NK-92 (cell line): ENCODE measurements at regions not wholly inside any gene's neighbourhood (a gene's known extent, or its start where the extent isn't known, plus 50 kb on each side); places are given as distances from the start of the nearest gene placed in this dataset.
"Not testable (repeated sequence)": the region's sequence is repeated elsewhere in the genome, so short reads cannot be mapped to it uniquely, and the experiment has no call there.

Source experiments
- DNase-seq: peaks from one replicate; lab custom pipeline; 2025; ENCODE audit not compliant: unreplicated experiment; lab: John Stamatoyannopoulos, UW

DNA sequence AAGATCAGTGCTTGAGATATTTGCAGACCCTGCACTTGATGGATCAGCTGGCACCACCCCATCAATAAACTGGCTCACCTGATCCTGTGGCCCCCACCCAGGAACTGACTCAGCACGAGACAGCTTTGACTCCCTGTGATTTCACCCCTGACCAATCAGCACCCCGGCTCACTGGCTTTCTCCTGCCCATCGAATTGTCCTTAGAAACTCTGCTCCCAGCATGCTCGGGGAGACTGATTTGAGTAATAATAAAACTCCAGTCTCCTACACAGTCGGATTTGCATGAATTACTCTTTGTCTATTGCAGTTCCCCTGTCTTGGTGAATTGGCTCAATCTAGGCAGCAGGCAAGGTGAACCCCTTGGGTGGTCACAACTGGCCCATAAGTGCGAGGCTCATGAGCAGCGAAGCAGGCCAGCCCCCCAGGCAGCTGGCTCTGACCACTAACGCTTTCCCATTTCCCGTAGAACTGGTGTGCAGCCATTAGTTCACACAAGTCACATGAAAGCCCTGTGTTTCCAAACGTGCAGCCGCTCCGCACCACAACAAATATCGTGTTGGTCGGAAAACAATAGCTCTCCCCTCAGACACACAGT, 79.6 kb downstream of the RSPH3 start:
- DNase-seq = no peak

DNA sequence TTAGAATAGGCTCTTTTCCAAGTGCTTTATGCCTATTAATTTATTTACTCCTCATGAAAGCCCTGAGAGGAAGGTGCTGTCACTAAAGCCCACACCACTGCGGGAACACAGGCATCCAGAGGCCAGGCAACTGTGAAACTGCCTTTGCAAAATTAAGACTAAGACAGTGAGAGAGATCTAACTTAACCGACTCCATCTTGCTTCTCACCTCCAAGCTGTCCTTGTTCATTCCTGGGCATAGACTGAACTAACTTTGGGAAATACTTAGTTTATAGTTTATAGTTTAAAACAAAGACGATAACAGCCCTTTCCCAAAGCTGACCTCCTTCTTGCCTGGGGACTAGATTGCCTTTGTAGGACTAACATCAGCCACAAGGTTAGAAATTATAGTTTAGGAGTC, 80.1 kb downstream of the RSPH3 start:
- no peak for DNase-seq

DNA sequence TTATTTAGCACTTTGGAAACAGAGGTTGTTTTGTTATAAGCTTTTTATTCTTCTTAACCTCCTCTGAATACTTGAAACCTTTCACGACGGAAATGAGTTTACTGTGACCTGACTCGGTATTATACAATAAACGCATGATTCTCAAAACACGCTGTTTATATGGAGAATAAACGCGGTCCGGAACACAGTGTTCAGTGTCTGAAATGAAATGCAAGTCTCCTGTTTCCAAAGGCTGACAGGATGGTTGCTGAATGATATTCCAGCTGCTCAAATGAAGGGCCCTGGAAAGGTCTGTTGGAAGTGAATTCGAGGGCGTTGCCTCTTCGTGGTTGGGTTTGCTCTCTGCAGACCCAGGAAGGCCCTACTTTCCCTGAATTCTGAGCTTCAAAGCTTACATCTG, 83.4 kb downstream of the RSPH3 start:
- no peak for DNase-seq

DNA sequence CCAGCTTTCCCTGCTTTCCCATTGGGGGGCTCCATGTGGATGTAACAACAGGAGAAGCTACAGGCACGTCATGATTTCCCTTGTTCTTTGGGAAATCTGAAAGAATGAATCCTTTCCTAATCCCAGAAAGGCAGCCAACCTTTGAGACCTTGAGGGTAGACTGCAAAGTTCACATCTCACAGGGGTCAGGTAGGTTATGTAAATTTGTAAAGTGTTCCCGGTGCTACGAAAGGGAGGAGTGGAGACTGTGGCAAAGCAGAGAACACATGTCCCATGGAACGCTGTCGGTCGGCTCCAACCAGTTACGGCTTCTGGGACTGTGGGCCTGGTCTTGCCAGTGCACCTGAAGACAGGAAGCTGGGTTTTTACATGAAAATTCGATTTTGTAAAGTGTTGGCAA, 85.1 kb downstream of the RSPH3 start:
- no peak for DNase-seq

DNA sequence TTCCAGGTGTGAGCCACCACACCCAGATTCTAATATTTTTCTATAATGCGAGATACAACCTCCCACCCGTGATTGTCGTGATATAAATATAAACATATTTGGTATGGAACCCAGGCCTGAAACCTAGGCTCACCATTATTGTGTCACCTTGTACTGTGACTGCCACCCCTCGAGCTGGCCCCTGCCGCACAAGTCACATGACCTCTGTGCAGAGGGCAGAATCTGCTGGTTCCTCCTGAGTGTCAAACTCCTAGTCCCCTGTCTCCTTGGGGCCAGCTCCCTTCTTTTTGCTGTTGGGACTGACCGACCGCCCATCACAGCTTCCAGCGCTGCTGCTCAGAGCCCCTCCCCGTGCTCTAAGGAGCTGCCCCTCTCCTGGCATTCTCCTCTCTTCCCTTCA, 86.4 kb downstream of the RSPH3 start:
- no peak for DNase-seq

DNA sequence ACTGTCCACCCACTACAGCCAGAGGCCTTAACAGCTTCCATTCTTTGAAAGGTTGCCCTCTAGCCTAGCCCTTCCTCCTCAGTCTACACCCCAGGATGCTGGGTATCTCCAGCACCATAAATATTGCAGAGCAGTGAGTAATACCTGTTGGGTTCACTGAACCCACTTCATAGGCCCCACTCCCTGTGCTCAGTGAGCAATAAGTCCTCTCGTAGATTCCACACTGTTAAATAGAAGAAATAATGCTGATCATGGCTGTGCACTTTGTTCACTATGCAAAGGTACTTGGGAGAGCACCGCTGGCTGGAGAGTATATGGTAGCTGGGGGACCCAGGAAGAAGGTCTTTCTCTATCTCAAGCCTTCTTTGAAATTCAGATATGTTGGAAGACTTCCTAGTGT, 87.3 kb downstream of the RSPH3 start:
- DNase-seq = no peak

DNA sequence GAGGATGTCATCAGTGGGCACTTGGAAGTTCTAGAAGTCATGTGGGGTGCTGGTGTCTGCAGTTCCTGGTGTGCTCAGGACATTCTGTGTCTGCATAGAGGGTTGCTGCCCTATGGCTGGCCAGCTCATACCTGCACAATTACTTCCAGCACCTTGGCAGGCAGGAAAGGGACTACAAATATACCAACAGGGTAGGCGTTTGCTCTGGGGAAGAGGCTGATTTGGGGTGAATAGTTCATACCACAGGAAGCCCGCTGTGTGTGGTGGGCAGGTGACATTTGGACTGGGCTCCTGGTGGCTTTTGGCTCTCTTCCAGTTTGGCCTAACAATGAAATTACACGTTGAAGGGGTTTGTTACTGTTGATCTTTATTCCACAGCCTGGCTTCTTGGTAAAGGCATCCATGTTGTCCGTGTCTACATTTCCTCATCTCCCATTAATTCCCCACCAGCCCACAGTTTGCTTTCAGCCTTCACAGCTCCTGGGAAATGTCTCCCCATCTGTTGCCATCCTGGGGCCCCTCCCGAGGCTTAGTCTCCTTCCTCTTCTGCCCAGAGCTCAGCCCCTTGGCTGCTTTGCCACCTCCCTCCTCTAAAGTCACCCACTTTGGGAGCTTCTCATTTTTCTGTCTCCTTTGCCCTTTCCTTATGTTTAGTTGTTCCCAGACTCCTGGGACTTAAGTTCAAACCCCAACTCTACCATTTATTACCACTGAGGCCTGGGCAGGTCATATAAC, 88.1 kb downstream of the RSPH3 start:
- no peak for DNase-seq

DNA sequence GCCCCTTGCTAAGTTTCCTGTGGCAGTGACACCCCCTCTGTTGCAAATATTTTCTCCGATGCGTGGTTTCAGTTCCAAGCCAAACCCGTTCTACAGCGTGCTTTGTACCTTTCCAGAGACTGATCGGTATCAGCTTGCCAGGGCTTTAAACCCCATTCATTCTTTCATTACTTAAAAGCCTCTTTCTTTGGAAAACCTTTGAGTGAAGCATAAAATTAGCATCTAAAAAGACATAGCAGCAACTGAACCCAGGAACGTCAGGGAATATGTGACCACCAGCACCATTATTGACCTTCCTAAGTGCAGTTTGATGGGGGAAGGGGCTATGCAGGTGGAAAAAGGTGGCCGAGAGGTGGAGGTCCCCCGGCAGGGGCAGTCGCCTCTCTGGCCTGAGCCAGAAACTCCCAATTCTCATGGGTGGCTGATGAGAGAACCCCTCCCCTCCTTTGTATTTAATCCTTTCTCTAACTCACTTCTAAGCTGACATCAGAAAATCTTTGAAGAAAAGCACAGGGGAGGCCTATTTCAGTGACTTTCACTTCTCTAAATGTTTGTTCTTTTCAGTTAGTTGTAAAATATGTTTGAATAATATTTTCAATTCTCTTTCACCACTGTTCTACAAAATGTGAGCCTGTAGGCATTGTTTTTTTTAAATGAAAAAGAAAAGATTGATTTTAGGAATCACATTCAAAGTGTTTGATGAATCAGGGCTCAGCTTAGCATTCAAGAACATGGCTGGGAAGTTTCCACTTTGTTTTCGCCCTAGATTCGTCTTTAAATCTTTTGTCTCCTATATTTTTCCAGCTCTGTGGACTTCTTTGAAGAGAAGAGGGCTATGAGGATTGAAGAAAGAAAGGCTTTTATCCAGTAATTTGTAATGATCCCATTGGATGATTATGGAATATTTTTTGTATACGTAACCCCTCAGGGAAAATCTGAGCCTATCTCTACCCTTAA, 89.2 kb downstream of the RSPH3 start:
- DNase-seq = no peak

DNA sequence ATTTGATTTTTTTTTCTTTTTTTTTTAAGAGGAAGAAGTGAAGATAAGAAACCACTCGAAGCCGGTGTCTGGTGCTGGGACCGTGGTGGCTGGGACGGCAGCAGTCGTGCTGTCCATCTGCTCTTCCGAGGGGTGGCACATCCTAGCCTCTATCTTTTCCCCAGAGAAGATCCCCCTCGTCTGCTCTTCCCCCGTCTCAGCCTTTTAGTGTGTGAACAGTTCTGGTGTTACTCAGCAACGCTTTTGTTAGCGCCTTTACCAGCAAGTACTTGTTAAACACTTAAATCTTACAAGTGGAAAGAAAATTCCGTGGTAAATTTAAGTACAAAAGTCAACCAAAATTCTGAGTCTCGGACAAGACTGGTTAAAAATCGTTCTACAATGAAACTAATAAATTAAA, 90.1 kb downstream of the RSPH3 start:
- no peak for DNase-seq

DNA sequence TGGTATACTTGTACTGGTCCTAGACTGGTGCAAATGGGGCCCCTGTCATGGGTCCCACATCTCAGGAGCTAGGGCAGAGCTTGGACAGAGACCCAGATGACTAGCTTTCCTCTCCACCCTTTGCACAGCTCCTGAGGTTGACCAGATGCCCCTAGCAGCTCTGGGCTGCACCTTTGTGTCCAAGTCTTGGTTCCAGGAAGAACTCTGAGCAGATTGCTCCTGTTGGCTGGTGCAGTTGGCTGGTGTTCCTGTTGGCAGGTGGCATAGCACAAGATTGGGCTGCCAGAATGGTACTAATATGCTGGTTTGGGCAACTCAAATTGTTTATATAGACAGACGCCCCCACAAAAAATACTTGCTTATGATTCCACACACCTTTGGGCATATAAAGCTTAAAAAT, 89.4 kb upstream of the EZR start:
- DNase-seq = no peak

DNA sequence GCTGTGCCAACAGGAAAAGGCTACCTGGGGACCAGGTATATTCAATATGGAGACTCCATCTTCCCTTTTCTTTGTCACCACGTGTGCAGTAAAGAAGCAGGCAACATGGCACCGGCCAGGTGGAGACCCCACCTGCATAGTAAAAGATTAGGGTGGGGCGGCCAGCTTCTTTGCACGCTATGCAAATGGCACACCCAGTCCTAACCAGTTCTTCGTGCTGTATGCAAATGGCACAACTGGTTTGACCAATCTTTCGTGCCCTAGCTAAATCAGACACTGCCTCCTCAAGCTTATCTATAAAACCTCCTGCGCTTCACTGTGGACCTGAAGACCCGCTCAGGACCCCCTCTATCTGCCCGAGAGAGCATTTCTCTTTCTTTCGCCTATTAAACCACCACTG, 88.8 kb upstream of the EZR start:
- DNase-seq = no peak

DNA sequence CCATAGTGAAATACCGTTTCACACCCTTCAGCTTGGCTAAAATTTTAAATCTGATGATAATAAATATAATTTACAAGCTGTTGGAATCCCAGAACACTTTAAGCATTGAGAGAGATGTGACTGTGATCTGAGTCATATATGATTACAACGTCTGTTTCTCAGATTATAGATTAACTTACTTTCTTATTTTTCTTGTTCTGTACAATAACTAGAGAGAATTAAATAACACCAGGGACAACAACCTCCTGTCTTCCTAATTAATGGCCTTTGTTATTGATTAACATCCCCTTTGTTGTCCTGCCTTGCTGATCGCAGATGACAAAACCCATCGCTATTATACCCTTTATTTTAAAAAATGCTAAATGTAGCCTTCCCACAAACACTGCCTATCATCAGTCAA, 87.8 kb upstream of the EZR start:
- DNase-seq = no peak

DNA sequence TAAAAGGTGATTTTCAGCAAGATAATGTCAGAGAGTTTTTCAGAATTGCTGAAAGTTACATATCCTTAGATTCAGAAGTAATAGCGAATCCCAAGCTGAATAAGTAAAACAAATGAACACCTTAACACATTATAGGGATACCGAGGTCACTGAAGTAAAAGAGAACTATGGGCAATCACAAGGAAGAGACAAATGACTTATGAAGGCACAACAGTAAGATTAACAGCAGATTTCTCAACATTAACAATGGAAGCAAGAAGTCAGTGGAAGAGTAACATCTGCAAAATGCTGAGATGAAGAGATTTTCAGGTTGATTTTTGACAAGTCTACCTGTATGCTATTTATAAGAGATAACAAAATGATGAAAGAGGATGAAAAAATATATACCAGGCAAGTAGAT, 86.1 kb upstream of the EZR start:
- DNase-seq = no peak

DNA sequence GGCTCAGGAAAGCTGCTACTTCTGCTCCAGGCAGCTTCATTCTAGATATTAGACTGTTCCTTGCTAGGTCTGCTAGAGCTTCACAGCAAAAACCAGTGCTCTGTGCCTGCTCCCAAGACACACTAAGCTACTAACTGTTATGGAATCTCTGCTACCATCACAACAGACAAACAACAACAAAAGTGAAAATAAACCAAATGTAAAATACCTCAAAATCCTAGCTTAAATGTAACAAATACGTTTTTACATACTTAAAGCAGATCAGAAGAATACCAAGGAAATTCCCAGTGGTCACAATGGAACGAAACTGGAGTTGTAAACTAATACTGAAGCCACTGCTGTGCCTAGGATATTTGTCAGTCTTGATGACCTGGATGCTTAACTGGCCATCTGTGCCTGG, 84.6 kb upstream of the EZR start:
- no peak for DNase-seq

DNA sequence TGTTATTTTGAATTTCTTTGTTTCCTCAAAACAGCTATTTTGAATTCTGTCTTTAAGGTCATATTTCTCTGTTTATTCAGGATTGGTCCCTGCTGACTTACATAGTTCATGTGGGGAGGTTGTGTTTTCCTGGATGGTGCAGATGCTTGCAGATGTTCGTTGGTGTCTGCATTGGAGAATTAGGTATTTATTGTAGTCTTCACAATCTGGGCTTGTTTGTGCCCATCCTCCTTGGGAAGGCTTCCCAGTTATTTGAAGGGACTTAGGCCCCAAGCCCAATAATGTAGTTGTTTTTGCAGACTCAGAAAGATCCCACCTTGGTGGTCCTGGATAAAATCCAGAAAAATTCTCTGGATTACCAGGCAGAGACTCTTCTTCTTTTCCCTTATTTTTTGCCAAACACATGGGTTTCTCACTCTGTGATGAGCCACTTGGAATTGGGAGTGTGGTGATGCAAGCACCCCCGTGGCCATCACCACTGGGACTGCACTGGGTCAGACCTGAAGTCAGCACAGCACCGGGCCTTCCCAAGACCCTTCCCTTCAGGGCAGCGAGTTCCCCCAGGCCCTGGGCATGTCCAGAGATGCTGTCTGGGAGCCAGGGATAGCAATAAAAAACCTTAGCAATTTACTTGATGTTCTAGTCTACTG, 81.6 kb upstream of the EZR start:
- no peak for DNase-seq

DNA sequence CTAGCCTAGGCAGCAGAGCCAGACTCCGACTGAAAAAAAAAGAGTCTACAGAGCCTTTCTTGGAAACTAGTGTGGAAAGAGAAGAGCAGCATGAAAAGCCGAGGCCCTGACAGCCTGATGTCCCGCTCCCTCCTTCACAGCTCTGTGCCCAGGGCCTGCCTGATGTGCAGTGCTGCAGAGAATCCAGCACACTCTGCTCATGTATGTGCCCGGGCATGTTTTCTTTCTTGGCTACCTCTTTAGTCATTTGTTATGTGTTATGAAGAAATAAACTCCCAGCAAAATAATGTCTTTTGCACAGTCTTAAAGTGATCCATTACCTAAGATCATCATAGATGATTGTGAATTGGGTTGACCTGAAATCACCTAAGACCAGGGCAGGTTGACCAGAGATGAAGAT, 78.1 kb upstream of the EZR start:
- DNase-seq = no peak

DNA sequence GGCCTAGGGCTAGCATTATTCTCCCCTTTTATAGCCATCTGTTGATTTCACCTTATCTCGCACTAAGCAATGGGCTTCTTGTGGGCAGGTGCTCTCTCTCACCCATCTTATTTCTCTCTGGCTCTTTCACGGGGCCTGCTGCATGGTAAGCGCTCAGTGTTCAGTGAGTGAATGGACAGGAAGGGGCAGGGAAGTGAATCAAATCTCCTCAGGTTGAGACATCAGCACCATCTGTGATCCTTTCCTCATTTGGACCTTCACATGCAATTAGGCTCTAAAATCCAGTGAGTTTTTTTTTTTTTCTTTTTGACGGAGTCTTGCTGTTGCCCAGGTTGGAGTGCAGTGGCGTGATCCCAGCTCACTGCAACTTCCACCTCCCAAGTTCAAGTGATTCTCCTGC, 76.5 kb upstream of the EZR start:
- DNase-seq = no peak

DNA sequence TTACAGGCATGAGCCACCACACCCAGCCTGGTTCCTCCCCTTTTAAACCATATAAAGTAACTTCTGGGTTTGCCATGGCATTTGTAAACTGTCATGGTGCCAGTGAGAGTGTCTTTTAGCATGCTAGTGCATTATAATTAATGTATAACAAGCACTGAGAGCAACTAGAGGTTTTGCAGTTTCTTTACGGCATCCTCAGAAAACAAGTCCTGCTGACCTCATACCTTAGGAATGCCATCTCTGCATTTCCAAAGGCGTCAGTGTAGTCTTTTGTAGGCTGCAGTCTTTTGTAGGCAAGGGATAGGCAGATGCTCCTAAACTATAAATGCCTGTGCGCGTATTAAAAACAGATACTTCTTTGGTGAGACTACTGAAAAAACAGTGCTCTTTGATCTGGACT, 75.0 kb upstream of the EZR start:
- DNase-seq = no peak

DNA sequence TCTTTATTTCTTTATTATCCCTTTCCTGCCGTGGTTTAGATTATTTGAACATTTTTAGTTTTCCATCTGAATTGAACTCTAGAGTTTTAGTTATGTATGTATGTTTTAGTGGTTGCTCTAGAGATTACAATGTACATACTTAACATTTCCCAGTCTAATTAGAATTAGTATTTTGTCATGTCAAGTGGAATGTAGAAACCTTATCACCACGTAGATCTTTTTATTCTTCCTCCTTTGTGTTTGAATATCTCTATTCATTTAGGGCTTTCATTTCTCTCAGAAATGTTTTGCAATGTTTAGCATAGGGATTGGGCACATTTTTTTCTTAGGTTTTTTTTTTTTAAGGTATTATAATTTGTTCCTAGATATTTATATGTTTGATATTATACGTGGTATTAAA, 73.1 kb upstream of the EZR start:
- no peak for DNase-seq

DNA sequence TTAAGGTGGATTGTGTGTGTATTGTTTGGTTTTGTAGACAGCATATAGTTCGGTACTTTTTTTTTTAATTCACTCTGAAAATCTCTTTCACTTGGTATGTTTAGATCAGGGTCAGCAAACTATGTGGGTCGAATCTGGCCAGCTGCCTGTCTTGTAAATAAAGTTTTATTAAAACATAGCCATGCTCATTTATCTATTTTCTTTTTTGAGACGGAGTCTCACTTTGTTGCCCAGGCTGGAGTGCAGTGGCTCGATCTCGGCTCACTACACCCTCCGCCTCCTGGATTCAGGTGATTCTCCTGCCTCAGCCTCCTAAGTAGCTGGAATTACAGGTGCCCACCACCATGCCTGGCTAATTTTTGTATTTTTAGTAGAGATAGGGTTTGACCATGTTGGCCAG, 72.4 kb upstream of the EZR start:
- DNase-seq = not testable (repeated sequence)

DNA sequence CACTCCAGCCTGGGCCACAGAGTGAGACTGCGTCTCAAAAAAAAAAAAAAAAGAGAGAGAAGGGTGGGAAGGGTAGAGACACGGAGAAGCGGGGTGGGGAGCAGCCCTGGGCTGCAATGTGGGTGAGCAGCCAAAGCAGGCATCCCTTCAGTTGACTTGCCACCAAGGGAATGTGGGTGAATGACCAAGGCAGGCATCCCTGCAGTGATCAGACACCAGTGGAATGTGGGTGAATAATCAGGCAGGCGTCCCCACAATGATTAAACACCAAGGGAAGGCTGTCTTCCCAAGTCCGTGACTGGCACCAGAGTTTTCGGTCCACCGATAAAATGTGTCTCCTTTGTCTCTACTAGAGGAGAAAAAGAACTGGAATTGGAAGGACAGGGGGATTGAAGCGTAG, 69.0 kb upstream of the EZR start:
- DNase-seq = not testable (repeated sequence)
